ENCODE measurements at regions not wholly inside any gene's neighbourhood (a gene's known extent, or its start where the extent isn't known, plus 50 kb on each side); places are given as distances from the start of the nearest gene placed in this dataset.

DNA sequence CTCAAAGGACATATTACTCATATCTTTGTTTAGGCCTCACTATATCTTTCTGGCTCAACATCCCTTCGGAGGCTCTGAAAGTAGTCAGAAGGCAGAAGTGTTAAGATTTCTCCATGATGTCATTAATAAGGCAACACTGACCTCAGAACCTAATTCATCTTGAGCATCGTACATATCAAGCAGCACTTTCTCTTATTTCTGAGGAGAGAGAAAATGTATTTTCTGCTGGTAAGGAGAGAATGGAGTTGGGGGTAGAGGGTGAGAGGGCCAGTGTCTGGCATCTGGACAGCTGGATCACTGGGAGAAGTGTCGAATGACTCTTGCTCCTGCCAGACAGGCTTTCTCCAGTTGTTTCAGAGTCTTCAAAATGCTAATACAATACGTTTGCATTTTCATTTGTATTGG is 213.2 kb upstream of the PRICKLE1 start:
- Histone ChIP-seq H3K4me3 (no peak overlapping the region), H3K27ac (no peak overlapping the region), H3K36me3 (no peaks in the 10 kb centered on the region), H3K9me3 (no peaks in the 10 kb centered on the region), H3K4me1 (replicated peaks) (no peaks in the 10 kb centered on the region), H3K27me3 (replicated peaks; ENCODE audit: insufficient read depth) (no peaks in the 10 kb centered on the region)
- TF ChIP-seq POLR2A (IDR thresholded peaks at IDR 0.05) (no peak), POLR2AphosphoS5 (IDR thresholded peaks at IDR 0.05) (no peak), CTCF (IDR thresholded peaks at IDR 0.05) (no peak)
- no peak for DNase-seq (ENCODE audit: low spot score)
- intact Hi-C loops (cut with DNase I), result no loop called here
- WGBS, result 71% methylated on average over 4 of the region's 4 CpGs

DNA sequence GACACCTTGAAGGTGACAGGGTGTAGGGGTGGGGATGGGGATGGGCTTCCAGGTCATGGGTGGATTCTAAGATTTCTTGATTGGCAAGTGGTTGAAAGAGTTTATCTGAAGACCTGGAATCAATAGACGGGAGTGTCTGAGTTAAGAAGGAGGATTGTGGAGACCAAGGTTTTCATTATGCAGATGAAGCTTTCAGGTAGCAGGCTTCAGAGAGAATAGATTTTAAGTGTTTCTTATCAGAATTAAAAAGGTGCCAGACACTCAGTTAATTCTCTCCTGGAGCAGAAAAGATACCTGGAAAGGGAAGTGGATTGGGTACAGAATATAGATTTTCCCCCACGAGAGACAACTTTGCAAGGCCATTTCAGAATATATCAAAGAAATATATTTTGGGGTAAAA is 211.7 kb upstream of the PRICKLE1 start:
- DNase-seq (ENCODE audit: low spot score), result no peak
- no peaks in the 10 kb centered on the region for H3K36me3 ChIP-seq
- no peak overlapping the region for H3K4me3 ChIP-seq
- intact Hi-C loops (cut with DNase I), result no loop called here
- TF ChIP-seq POLR2A (IDR thresholded peaks at IDR 0.05), result no peak
- no peak for TF ChIP-seq CTCF (IDR thresholded peaks at IDR 0.05)
- no peak for TF ChIP-seq POLR2AphosphoS5 (IDR thresholded peaks at IDR 0.05)
- 97% methylated on average over 2 of the region's 2 CpGs for WGBS
- no peak overlapping the region for H3K27ac ChIP-seq
- H3K27me3 ChIP-seq (replicated peaks; ENCODE audit: insufficient read depth), result no peaks in the 10 kb centered on the region
- H3K4me1 ChIP-seq (replicated peaks), result no peaks in the 10 kb centered on the region
- H3K9me3 ChIP-seq, result no peaks in the 10 kb centered on the region

DNA sequence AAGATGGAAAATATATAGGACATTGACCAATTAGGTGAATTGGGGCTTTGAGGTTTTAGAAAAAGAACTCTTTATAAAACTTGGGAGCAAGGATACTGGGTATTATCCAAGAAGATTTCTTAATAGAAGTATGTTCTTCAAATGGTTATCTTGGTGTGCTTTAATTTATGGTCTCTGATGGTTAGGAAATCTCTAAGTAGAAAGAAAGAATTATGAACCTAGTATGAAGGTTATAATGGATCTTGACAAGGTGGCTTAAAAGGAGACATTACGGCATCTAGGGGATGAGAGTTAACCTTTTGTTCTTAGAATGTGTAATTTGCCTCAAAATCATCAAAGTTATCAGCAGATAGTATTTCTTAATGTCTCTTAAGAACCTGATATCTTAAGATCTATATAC is 210.4 kb upstream of the PRICKLE1 start:
- Histone ChIP-seq H3K4me1 (replicated peaks) (no peaks in the 10 kb centered on the region), H3K4me3 (no peak overlapping the region), H3K27me3 (replicated peaks; ENCODE audit: insufficient read depth) (no peaks in the 10 kb centered on the region), H3K36me3 (no peaks in the 10 kb centered on the region), H3K9me3 (no peaks in the 10 kb centered on the region), H3K27ac (no peak overlapping the region)
- DNase-seq (ENCODE audit: low spot score), result no peak
- WGBS, result 89% methylated on average over 1 of the region's 1 CpG
- intact Hi-C loops (cut with DNase I), result no loop called here
- TF ChIP-seq POLR2A (IDR thresholded peaks at IDR 0.05) (no peak), CTCF (IDR thresholded peaks at IDR 0.05) (no peak), POLR2AphosphoS5 (IDR thresholded peaks at IDR 0.05) (no peak)

DNA sequence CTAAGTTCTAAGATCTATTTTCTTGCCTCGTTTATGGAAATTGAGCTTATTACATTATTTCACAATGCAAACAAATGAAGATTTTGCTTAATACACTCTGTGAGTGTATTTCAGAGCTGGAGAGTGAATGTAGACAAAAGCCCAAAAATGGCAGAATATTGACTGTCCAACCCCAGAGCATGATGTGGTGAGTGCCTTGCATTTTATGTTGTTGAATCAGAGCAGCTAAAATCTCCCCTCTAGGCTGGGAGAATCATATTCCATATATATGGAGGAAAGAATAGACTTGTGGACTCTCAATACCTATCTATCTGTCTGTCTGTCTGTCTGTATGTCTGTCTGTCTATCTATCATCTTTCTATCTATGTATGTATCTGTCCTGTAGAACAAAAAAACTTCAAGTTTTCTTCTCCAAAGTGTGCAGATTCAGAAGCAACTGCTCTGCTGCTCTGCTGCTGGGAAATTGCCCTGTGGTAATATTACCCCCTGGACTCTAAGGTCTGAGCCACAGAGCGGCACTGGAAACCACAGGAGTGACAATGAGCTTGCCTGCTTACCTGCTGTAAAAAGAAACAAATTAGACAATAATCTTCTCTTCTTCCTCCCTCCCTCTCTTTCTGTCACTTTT is 209.4 kb upstream of the PRICKLE1 start:
- intact Hi-C loops (cut with DNase I), result no loop called here
- no peaks in the 10 kb centered on the region for H3K9me3 ChIP-seq
- TF ChIP-seq POLR2AphosphoS5 (IDR thresholded peaks at IDR 0.05) (no peak), POLR2A (IDR thresholded peaks at IDR 0.05) (no peak), CTCF (IDR thresholded peaks at IDR 0.05) (no peak)
- no peaks in the 10 kb centered on the region for H3K27me3 ChIP-seq (replicated peaks; ENCODE audit: insufficient read depth)
- H3K4me1 ChIP-seq (replicated peaks), result no peaks in the 10 kb centered on the region
- no peak for DNase-seq (ENCODE audit: low spot score)
- WGBS, result 92% methylated on average over 2 of the region's 2 CpGs
- no peak overlapping the region for H3K4me3 ChIP-seq
- no peak overlapping the region for H3K27ac ChIP-seq
- H3K36me3 ChIP-seq, result no peaks in the 10 kb centered on the region

DNA sequence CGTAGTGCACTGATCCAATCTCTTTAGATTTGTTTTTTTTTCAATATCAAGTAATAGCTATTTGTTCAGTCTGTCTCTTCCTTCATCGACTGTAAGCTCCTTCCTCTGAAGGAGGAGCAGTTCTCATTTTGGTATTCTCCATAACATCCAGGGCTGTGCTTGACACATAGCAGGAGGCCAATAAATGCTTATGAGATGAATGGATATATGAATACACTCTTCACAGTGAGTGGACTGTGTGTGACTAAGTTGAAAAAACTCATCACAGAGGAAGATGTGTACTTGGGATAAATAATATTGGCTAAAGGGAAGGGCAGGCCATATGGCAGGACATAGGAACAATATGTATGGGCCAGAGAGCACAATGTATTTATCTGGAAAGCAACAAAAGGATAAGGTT is 205.3 kb upstream of the PRICKLE1 start:
- no peak overlapping the region for H3K4me3 ChIP-seq
- no peak overlapping the region for H3K27ac ChIP-seq
- TF ChIP-seq POLR2AphosphoS5 (IDR thresholded peaks at IDR 0.05) (no peak), CTCF (IDR thresholded peaks at IDR 0.05) (no peak), POLR2A (IDR thresholded peaks at IDR 0.05) (no peak)
- H3K36me3 ChIP-seq, result no peaks in the 10 kb centered on the region
- intact Hi-C loops (cut with DNase I), result no loop called here
- no peaks in the 10 kb centered on the region for H3K27me3 ChIP-seq (replicated peaks; ENCODE audit: insufficient read depth)
- WGBS, result 77% methylated on average over 2 of the region's 2 CpGs
- DNase-seq (ENCODE audit: low spot score), result no peak
- H3K4me1 ChIP-seq (replicated peaks), result no peaks in the 10 kb centered on the region
- no peaks in the 10 kb centered on the region for H3K9me3 ChIP-seq

Data from prostate gland (tissue), 2 donors.